ENCODE measurements at regions not wholly inside any gene's neighbourhood (a gene's known extent, or its start where the extent isn't known, plus 50 kb on each side); places are given as distances from the start of the nearest gene placed in this dataset.

GRCh38 chr7:94111009-94111408, 106.9 kb upstream of the BET1 start:
- TF ChIP-seq CTCF (IDR thresholded peaks at IDR 0.05) (no peak), POLR2A (IDR thresholded peaks at IDR 0.05) (no peak)
- Histone ChIP-seq H3K27me3 (no peaks in the 10 kb centered on the region), H3K9me3 (no peaks in the 10 kb centered on the region), H3K4me3 (no peak overlapping the region), H3K27ac (no peak overlapping the region), H3K36me3 (ENCODE audit: low read depth, missing control alignments) (no peaks in the 10 kb centered on the region), H3K4me1 (no peaks in the 10 kb centered on the region)
- WGBS, 2 donors: 52 to 70% methylated on average over 2 of the region's 2 CpGs
- intact Hi-C loops (cut with DNase I; ENCODE audit: low total_unique reads): no loop called here
- no peak for DNase-seq

GRCh38 chr7:94115316-94115715, 111.2 kb upstream of the BET1 start:
- H3K4me3 ChIP-seq: no peak overlapping the region
- TF ChIP-seq CTCF (IDR thresholded peaks at IDR 0.05): no peak
- no peak for TF ChIP-seq POLR2A (IDR thresholded peaks at IDR 0.05)
- intact Hi-C loops (cut with DNase I; ENCODE audit: low total_unique reads): no loop called here
- H3K27ac ChIP-seq: no peak overlapping the region
- DNase-seq: no peak
- WGBS, 2 donors: 92 to 99% methylated on average over 2 of the region's 2 CpGs
- H3K9me3 ChIP-seq: no peaks in the 10 kb centered on the region
- H3K36me3 ChIP-seq (ENCODE audit: low read depth, missing control alignments): no peaks in the 10 kb centered on the region
- H3K4me1 ChIP-seq: no peaks in the 10 kb centered on the region
- no peaks in the 10 kb centered on the region for H3K27me3 ChIP-seq

- intact Hi-C loops (cut with DNase I; ENCODE audit: low total_unique reads): no loop called here
- no peaks in the 10 kb centered on the region for H3K36me3 ChIP-seq (ENCODE audit: low read depth, missing control alignments)
- no peaks in the 10 kb centered on the region for H3K27me3 ChIP-seq
- no peak overlapping the region for H3K4me3 ChIP-seq
- H3K4me1 ChIP-seq: no peaks in the 10 kb centered on the region
- H3K27ac ChIP-seq: no peak overlapping the region
- 74 to 87% methylated on average over 1 of the region's 1 CpG for WGBS, 2 donors
- no peaks in the 10 kb centered on the region for H3K9me3 ChIP-seq
- no peak for TF ChIP-seq CTCF (IDR thresholded peaks at IDR 0.05)
- TF ChIP-seq POLR2A (IDR thresholded peaks at IDR 0.05): no peak
- DNase-seq: no peak
Observed at GRCh38 chr7:94123136-94123535, 119.0 kb upstream of the BET1 start.

GRCh38 chr7:94127026-94127425, 122.9 kb upstream of the BET1 start:
- no peak for DNase-seq
- no peaks in the 10 kb centered on the region for H3K27me3 ChIP-seq
- no peak overlapping the region for H3K27ac ChIP-seq
- H3K9me3 ChIP-seq: no peaks in the 10 kb centered on the region
- intact Hi-C loops (cut with DNase I; ENCODE audit: low total_unique reads): no loop called here
- TF ChIP-seq POLR2A (IDR thresholded peaks at IDR 0.05) (no peak), CTCF (IDR thresholded peaks at IDR 0.05) (no peak)
- no peaks in the 10 kb centered on the region for H3K4me1 ChIP-seq
- H3K4me3 ChIP-seq: no peak overlapping the region
- no peaks in the 10 kb centered on the region for H3K36me3 ChIP-seq (ENCODE audit: low read depth, missing control alignments)

- Histone ChIP-seq H3K9me3 (no peaks in the 10 kb centered on the region), H3K27me3 (no peaks in the 10 kb centered on the region), H3K4me3 (no peak overlapping the region), H3K36me3 (ENCODE audit: low read depth, missing control alignments) (no peaks in the 10 kb centered on the region), H3K4me1 (no peaks in the 10 kb centered on the region), H3K27ac (no peak overlapping the region)
- 91 to 92% methylated on average over 2 of the region's 2 CpGs for WGBS, 2 donors
- no peak for DNase-seq
- no peak for TF ChIP-seq CTCF (IDR thresholded peaks at IDR 0.05)
- no peak for TF ChIP-seq POLR2A (IDR thresholded peaks at IDR 0.05)
- intact Hi-C loops (cut with DNase I; ENCODE audit: low total_unique reads): no loop called here
Observed at GRCh38 chr7:94128072-94128471, 123.9 kb upstream of the BET1 start.

Measured in testis (tissue), 2 donors.